Type B pancreatic cell (in vitro differentiated cells): ENCODE measurements at regions not wholly inside any gene's neighbourhood (a gene's known extent, or its start where the extent isn't known, plus 50 kb on each side); places are given as distances from the start of the nearest gene placed in this dataset.

Experiments
- DNase-seq: peaks from one replicate; pipeline ENCODE4 v3.0.0; 2021; ENCODE audit warnings: mixed read lengths; ENCODE audit not compliant: unreplicated experiment; ENCODE audit errors: extremely low spot score
- H3K27ac Mint-ChIP-seq: 2 replicates; pipeline ENCODE4 v1.8.0; 2021; ENCODE audit warnings: mild to moderate bottlenecking, mixed read lengths
- H3K27me3 Mint-ChIP-seq: 2 replicates; pipeline ENCODE4 v1.8.0; 2021; ENCODE audit warnings: mixed read lengths
- H3K36me3 Mint-ChIP-seq: 2 replicates; pipeline ENCODE4 v1.8.0; 2021; ENCODE audit warnings: mixed read lengths
- H3K4me1 Mint-ChIP-seq: one replicate; pipeline ENCODE4 v1.8.0; 2021; ENCODE audit warnings: mixed read lengths; ENCODE audit not compliant: unreplicated experiment
- H3K4me3 Mint-ChIP-seq: 2 replicates; pipeline ENCODE4 v1.8.0; 2021; ENCODE audit warnings: mild to moderate bottlenecking, mixed read lengths
- H3K9me3 Mint-ChIP-seq: 2 replicates; pipeline ENCODE4 v1.8.0; 2021; ENCODE audit warnings: mixed read lengths
- TF ChIP-seq, protein P1 (sequence below): fragments of 200-600 bp; sonication (generic); conservative IDR thresholded peaks from 2 replicates; pipeline ENCODE4 v1.5.0; 2021; ENCODE audit warnings: antibody characterized with exemption, mild to moderate bottlenecking

DNA sequence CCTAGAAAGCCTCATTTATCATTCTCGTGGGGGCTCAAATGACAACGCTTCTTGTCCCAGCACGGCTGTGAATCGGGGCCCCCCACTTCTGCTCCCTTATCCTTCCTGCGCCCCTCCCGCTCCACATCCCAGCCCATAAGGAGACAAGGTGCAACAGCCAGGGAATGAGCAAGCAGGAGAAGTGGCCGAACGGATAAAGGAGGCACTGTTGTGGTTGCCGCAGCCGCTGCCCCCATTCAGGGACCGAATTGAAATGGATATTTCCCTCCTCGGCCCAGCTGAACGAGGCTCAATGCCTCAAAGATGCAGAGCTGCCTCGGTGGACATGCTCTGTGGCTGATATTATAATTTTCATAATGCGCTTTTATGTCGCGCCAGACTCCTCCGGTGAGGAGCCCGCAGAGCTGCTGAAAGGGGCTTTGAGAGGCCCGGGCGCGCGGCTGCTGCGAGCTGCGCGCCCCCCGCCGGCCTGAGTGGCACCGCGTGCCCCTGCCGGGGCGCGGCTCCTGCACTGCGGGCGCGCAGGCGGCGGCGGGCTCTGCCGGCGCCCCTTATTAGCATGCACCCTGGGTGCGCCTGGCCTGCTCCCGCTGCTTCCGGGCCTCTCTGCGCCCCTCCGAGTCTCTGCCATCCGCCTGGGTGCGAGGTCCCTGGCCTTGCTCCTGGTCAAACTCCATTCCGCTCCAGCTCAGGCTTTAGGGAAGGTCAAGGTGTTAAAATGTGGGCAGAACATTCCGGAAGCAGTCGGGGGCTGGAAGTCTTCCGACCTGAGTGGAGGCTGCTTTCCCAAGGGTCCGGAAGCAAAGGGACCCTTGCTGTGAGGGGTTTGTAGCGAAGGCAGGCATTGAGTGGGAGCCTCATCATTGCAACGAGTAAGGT, 68.2 kb upstream of the TMEM33 start:
- peak overlapping the region; percentile 11 for H3K27ac Mint-ChIP-seq
- H3K9me3 Mint-ChIP-seq, result no peaks in the 10 kb centered on the region
- no peak for DNase-seq
- peaks cover 35% of the 10 kb centered on the region for H3K4me1 Mint-ChIP-seq
- H3K27me3 Mint-ChIP-seq, result peaks cover 96% of the 10 kb centered on the region
- H3K36me3 Mint-ChIP-seq, result no peaks in the 10 kb centered on the region
- TF ChIP-seq, protein P1, sequence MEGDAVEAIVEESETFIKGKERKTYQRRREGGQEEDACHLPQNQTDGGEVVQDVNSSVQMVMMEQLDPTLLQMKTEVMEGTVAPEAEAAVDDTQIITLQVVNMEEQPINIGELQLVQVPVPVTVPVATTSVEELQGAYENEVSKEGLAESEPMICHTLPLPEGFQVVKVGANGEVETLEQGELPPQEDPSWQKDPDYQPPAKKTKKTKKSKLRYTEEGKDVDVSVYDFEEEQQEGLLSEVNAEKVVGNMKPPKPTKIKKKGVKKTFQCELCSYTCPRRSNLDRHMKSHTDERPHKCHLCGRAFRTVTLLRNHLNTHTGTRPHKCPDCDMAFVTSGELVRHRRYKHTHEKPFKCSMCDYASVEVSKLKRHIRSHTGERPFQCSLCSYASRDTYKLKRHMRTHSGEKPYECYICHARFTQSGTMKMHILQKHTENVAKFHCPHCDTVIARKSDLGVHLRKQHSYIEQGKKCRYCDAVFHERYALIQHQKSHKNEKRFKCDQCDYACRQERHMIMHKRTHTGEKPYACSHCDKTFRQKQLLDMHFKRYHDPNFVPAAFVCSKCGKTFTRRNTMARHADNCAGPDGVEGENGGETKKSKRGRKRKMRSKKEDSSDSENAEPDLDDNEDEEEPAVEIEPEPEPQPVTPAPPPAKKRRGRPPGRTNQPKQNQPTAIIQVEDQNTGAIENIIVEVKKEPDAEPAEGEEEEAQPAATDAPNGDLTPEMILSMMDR, result peak; percentile 25
- H3K4me3 Mint-ChIP-seq, result peak overlapping the region; percentile 82

DNA sequence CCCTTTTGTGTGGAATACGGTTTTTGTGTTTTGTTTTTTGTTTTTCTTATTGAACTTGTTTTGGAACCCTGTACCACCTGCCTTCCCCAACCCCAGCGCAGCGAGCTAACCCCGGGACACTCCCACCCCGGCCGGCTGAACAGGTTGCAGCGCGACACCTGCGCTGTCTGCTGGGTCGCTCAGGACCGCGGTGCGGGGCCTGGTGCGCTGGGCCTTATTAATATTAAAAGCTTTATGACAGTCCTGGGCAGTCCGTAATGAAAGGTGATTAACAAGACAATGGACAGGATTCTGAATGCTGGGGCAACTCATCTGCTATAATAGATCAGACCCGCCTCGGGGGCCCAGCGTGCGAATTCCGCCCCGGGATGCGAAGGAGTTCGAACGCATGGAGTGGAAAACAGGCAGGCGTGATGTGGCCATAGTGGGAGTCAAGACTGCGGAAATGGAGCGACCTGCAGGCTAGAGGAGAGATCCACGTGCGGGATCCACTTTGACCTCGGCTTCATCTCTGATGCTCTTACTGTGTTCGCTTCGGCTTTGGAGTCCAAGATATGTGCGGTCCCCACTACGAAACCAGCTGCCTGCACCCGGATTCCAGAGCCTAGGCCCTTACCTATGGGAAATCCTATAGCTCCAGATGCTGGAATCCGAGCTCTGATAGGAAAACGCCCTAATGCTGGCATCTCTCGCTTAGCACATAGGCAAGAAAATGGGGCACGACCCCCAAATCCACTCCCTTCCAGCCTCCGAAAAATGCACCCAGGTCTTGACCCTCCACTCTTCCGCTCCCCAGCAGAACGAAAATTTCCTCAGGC, 69.0 kb upstream of the TMEM33 start:
- Mint-ChIP-seq H3K9me3 (no peaks in the 10 kb centered on the region), H3K4me1 (peaks cover 35% of the 10 kb centered on the region), H3K27me3 (peaks cover 96% of the 10 kb centered on the region), H3K27ac (peak overlapping the region; percentile 11), H3K4me3 (peak overlapping the region; percentile 82), H3K36me3 (no peaks in the 10 kb centered on the region)
- no peak for DNase-seq
- TF ChIP-seq, protein P1, result no peak

DNA sequence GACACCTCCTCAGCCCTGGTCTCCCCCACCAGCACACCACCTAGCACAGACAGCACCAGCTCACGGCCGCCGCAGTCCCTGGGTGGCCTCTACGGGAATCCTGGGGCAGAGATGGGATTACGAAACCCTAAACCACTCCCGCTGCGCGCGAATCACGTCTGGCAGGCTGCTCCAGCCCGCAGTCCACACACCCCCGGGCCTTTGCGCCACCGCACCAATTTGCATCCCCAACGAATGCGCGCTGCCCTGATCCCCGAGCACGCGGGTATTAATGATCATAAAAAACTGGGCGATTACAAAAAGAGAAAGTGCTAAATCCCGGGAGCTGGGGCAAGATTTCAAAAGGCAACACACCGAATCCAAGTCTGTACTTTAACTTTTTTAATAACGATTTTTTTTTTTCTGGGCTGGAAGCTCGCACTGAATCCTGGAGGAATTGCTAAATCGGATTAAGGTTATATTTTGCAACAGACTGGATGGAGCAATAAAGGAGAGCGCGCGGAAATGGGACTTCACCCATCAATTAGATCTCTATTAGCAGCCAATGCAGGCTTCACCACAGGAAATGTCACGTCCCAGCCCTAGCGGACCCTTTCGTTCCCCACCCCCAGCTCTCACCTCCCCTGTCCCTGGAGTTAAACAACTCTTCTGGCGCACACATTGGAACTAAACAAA, 69.8 kb upstream of the TMEM33 start:
- Mint-ChIP-seq H3K4me3 (peak overlapping the region; percentile 55), H3K36me3 (no peaks in the 10 kb centered on the region), H3K27me3 (peaks cover 91% of the 10 kb centered on the region), H3K4me1 (peaks cover 35% of the 10 kb centered on the region), H3K27ac (no peak overlapping the region), H3K9me3 (no peaks in the 10 kb centered on the region)
- TF ChIP-seq, protein P1, result no peak
- no peak for DNase-seq

DNA sequence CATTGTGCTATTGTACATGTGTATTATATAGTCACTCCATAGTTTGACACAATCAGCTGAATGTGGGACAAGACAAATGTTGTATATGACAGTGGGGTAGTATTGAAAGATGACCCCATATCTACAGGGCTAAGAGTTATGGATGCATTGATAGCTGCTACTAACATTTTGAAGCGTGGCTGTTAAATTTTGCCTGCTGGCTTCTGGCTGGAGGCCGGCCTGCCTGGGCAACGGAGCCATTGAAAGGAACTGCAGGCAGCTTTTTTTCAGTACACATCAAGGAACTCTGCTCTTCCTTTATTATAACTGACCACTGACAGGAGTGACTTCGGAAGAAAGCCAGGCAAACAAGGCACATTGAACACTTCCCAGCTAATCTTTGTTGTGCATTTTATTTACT, 76.1 kb upstream of the TMEM33 start:
- H3K27ac Mint-ChIP-seq, result no peak overlapping the region
- TF ChIP-seq, protein P1, result no peak
- DNase-seq, result no peak
- H3K36me3 Mint-ChIP-seq, result no peaks in the 10 kb centered on the region
- peaks cover 78% of the 10 kb centered on the region for H3K27me3 Mint-ChIP-seq
- no peak overlapping the region for H3K4me3 Mint-ChIP-seq
- peaks cover 22% of the 10 kb centered on the region for H3K4me1 Mint-ChIP-seq
- no peaks in the 10 kb centered on the region for H3K9me3 Mint-ChIP-seq

DNA sequence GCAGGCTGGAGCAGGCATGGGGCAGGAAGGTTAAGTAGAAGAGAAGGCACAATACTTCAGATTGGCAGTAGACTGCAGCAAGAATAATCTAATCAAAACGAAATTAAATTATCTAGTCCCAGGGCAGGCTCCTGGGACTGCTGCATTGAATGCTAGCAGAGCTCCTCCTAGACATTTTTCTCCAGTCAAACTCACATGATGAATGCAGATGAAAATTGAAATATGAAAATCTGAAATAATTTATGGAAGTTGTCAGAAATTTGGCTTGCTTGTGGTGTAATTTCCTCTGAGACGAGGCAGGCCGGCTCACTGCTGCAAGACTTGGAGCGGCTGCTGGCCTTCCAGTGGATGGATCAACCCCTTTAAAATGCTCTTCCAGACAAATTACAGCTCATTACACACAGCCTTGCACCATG, 78.0 kb upstream of the TMEM33 start:
- Mint-ChIP-seq H3K27me3 (peaks cover 74% of the 10 kb centered on the region), H3K4me3 (no peak overlapping the region), H3K27ac (no peak overlapping the region), H3K4me1 (peaks cover 15% of the 10 kb centered on the region), H3K36me3 (no peaks in the 10 kb centered on the region), H3K9me3 (no peaks in the 10 kb centered on the region)
- TF ChIP-seq, protein P1, result no peak
- DNase-seq, result no peak
